Nephron progenitor cell (in vitro differentiated cells): ENCODE measurements at regions not wholly inside any gene's neighbourhood (a gene's known extent, or its start where the extent isn't known, plus 50 kb on each side); places are given as distances from the start of the nearest gene placed in this dataset.
A peak's percentile ranks its signal among the peaks of the same experiment; 100 is the strongest.

Source experiments
- DNase-seq: peaks from one replicate; pipeline ENCODE4 v3.0.0; 2021
- H3K27ac Mint-ChIP-seq: 2 replicates; pipeline ENCODE4 v1.8.0; 2021; ENCODE audit warnings: mild to moderate bottlenecking, moderate library complexity, mixed read lengths
- H3K27me3 Mint-ChIP-seq: 2 replicates; pipeline ENCODE4 v1.8.0; 2021; ENCODE audit warnings: mild to moderate bottlenecking, low read depth, mixed read lengths; ENCODE audit not compliant: poor library complexity
- H3K36me3 Mint-ChIP-seq: 2 replicates; pipeline ENCODE4 v1.8.0; 2021; ENCODE audit warnings: low read depth, mixed read lengths
- H3K4me1 Mint-ChIP-seq: 2 replicates; pipeline ENCODE4 v1.8.0; 2021; ENCODE audit warnings: mixed read lengths
- H3K4me3 Mint-ChIP-seq: 2 replicates; pipeline ENCODE4 v1.8.0; 2021; ENCODE audit warnings: mild to moderate bottlenecking, moderate library complexity, mixed read lengths
- H3K9me3 Mint-ChIP-seq: 2 replicates; pipeline ENCODE4 v1.8.0; 2021; ENCODE audit warnings: mild to moderate bottlenecking, moderate library complexity, mixed read lengths
- CTCF ChIP-seq: fragments of 200-600 bp; sonication (generic); IDR thresholded peaks from 2 replicates; pipeline ENCODE4 v1.5.0; 2021; ENCODE audit warnings: antibody characterized with exemption

- H3K4me1 Mint-ChIP-seq = peaks cover 35% of the 10 kb centered on the region
- H3K27me3 Mint-ChIP-seq = peaks cover 18% of the 10 kb centered on the region
- no peak overlapping the region for H3K4me3 Mint-ChIP-seq
- no peak overlapping the region for H3K27ac Mint-ChIP-seq
- no peak for DNase-seq
- TF ChIP-seq CTCF = no peak
- H3K36me3 Mint-ChIP-seq = no peaks in the 10 kb centered on the region
- no peaks in the 10 kb centered on the region for H3K9me3 Mint-ChIP-seq
Measured at GRCh38 chr6:169980826-169981450, 229.5 kb downstream of the ERMARD start.

GRCh38 chr6:169979873-169980432 is 228.5 kb downstream of the ERMARD start:
- Mint-ChIP-seq H3K27me3 (peaks cover 18% of the 10 kb centered on the region), H3K36me3 (no peaks in the 10 kb centered on the region), H3K4me1 (peaks cover 35% of the 10 kb centered on the region), H3K27ac (no peak overlapping the region), H3K9me3 (no peaks in the 10 kb centered on the region), H3K4me3 (no peak overlapping the region)
- no peak for DNase-seq
- no peak for TF ChIP-seq CTCF

- Mint-ChIP-seq H3K36me3 (no peaks in the 10 kb centered on the region), H3K9me3 (no peaks in the 10 kb centered on the region), H3K27ac (peak overlapping the region; percentile 59), H3K4me3 (no peak overlapping the region), H3K27me3 (peaks cover 21% of the 10 kb centered on the region), H3K4me1 (peaks cover 35% of the 10 kb centered on the region)
- no peak for TF ChIP-seq CTCF
- DNase-seq = no peak
Measured at GRCh38 chr6:169978615-169979161, 227.3 kb downstream of the ERMARD start.

GRCh38 chr6:169977434-169978265 is 226.2 kb downstream of the ERMARD start:
- TF ChIP-seq CTCF = no peak

GRCh38 chr6:169976301-169977081 is 225.1 kb downstream of the ERMARD start:
- no peak for TF ChIP-seq CTCF
- Mint-ChIP-seq H3K9me3 (no peaks in the 10 kb centered on the region), H3K27ac (no peak overlapping the region), H3K4me1 (peaks cover 34% of the 10 kb centered on the region), H3K36me3 (no peaks in the 10 kb centered on the region), H3K27me3 (peaks cover 25% of the 10 kb centered on the region), H3K4me3 (no peak overlapping the region)
- no peak for DNase-seq

More at GRCh38 chr6:169977434-169978265, 226.2 kb downstream of the ERMARD start:
- DNase-seq = no peak
- H3K4me1 Mint-ChIP-seq = peaks cover 35% of the 10 kb centered on the region
- H3K27ac Mint-ChIP-seq = no peak overlapping the region
- H3K27me3 Mint-ChIP-seq = peaks cover 23% of the 10 kb centered on the region
- H3K36me3 Mint-ChIP-seq = no peaks in the 10 kb centered on the region
- H3K9me3 Mint-ChIP-seq = no peaks in the 10 kb centered on the region
- H3K4me3 Mint-ChIP-seq = no peak overlapping the region
